ENCODE measurements at regions not wholly inside any gene's neighbourhood (a gene's known extent, or its start where the extent isn't known, plus 50 kb on each side); places are given as distances from the start of the nearest gene placed in this dataset.
"Not testable (repeated sequence)": the region's sequence is repeated elsewhere in the genome, so short reads cannot be mapped to it uniquely, and the experiment has no call there.

GRCh38 chr4:85030156-85030555 lies 63.7 kb upstream of the WDFY3 start:
- no peak overlapping the region for H3K4me2 ChIP-seq (ENCODE audit: insufficient read depth, low read length)
- no peaks in the 10 kb centered on the region for H3K27me3 ChIP-seq (ENCODE audit: control insufficient read depth in 2 of 2, insufficient read depth in 2 of 2, low read length in 2 of 2)
- H3K4me3 ChIP-seq: no peak overlapping the region
- H3K4me1 ChIP-seq (replicated peaks in 1 of 2; ENCODE audit: control insufficient read depth in 2 of 2, insufficient read depth in 2 of 2, low read length in 2 of 2): no peaks in the 10 kb centered on the region
- POLR2A ChIA-PET: no interaction called here
- FAIRE-seq: no peak
- H2AFZ ChIP-seq (ENCODE audit: low read depth, low read length): no peak overlapping the region
- DNase-seq (ENCODE audit: extremely low read depth in 1 of 4, low spot score in 3 of 4): no peak
- ATAC-seq: no peak
- no peaks in the 10 kb centered on the region for H3K9me1 ChIP-seq (ENCODE audit: control insufficient read depth, insufficient read depth, low read length)
- intact Hi-C loops (cut with micrococcal nuclease) (no loop called here), in situ Hi-C loops (cut with MboI) (no loop called here)
- H3K9me3 ChIP-seq (replicated peaks; ENCODE audit: control insufficient read depth, insufficient read depth, low read depth, low read length): no peaks in the 10 kb centered on the region
- H3K27ac ChIP-seq (ENCODE audit: extremely low read depth, low read depth, low read length): no peak overlapping the region
- H3K9ac ChIP-seq (ENCODE audit: insufficient read depth in 1 of 2, low read depth in 2 of 2, low read length in 2 of 2): no peak overlapping the region
- no peaks in the 10 kb centered on the region for H3K36me3 ChIP-seq (ENCODE audit: control insufficient read depth, insufficient read depth, low read length)
- BruUV-seq (replicated peaks): no TSS peak
- CTCF ChIA-PET (ENCODE audit: low intra/inter-chr PET ratio): no interaction called here
- H3K79me2 ChIP-seq (ENCODE audit: control insufficient read depth, insufficient read depth, low read length): no peaks in the 10 kb centered on the region
- no peaks in the 10 kb centered on the region for H4K20me1 ChIP-seq (replicated peaks; ENCODE audit: control insufficient read depth, insufficient read depth, low read length)
- TF ChIP-seq SP1 (CRISPR knock-in tag; IDR thresholded peaks at IDR 0.05) (no peak), ZNF395 (CRISPR knock-in tag; IDR thresholded peaks at IDR 0.05) (no peak), MEF2A (IDR thresholded peaks at IDR 0.05; ENCODE audit: control insufficient read depth, low read depth, low read length) (no peak)
- WGBS (ENCODE audit: insufficient coverage, low coverage, missing lambda C conversion rate): 0% methylated on average over 3 of the region's 3 CpGs

GRCh38 chr4:85033838-85034237 lies 67.3 kb upstream of the WDFY3 start:
- H4K20me1 ChIP-seq (replicated peaks; ENCODE audit: control insufficient read depth, insufficient read depth, low read length); POLR2A ChIA-PET; CTCF ChIA-PET (ENCODE audit: low intra/inter-chr PET ratio); BruUV-seq (replicated peaks); H3K9me1 ChIP-seq (ENCODE audit: control insufficient read depth, insufficient read depth, low read length); H3K4me2 ChIP-seq (ENCODE audit: insufficient read depth, low read length); H3K4me3 ChIP-seq; in situ Hi-C loops (cut with MboI); H3K9ac ChIP-seq (ENCODE audit: insufficient read depth in 1 of 2, low read depth in 2 of 2, low read length in 2 of 2); intact Hi-C loops (cut with micrococcal nuclease); FAIRE-seq; H3K27me3 ChIP-seq (ENCODE audit: control insufficient read depth in 2 of 2, insufficient read depth in 2 of 2, low read length in 2 of 2); H3K36me3 ChIP-seq (ENCODE audit: control insufficient read depth, insufficient read depth, low read length); H3K27ac ChIP-seq (ENCODE audit: extremely low read depth, low read depth, low read length); ATAC-seq; DNase-seq (ENCODE audit: extremely low read depth in 1 of 4, low spot score in 3 of 4); H3K79me2 ChIP-seq (ENCODE audit: control insufficient read depth, insufficient read depth, low read length); H3K4me1 ChIP-seq (replicated peaks in 1 of 2; ENCODE audit: control insufficient read depth in 2 of 2, insufficient read depth in 2 of 2, low read length in 2 of 2); H3K9me3 ChIP-seq (replicated peaks; ENCODE audit: control insufficient read depth, insufficient read depth, low read depth, low read length); H2AFZ ChIP-seq (ENCODE audit: low read depth, low read length): not testable (repeated sequence)
- TF ChIP-seq CBX5 (IDR thresholded peaks at IDR 0.05; ENCODE audit: borderline replicate concordance, low read depth): peak; percentile 53; the same call in 1 of the 2 replicates
- WGBS (ENCODE audit: insufficient coverage, low coverage, missing lambda C conversion rate): 1% methylated on average over 6 of the region's 6 CpGs

Data from K562 (cell line).